Immature natural killer cell (primary cell): ENCODE measurements at regions not wholly inside any gene's neighbourhood (a gene's known extent, or its start where the extent isn't known, plus 50 kb on each side); places are given as distances from the start of the nearest gene placed in this dataset.
A peak's percentile ranks its signal among the peaks of the same experiment; 100 is the strongest.
"Not testable (repeated sequence)": the region's sequence is repeated elsewhere in the genome, so short reads cannot be mapped to it uniquely, and the experiment has no call there.

Experiments used
- DNase-seq, 3 donors: peaks; one replicate each; pipeline ENCODE4 v3.0.0; 2022; ENCODE audit warnings: mixed read lengths in 1 of 3
- H3K27ac Mint-ChIP-seq, 6 donors: one replicate each; pipeline ENCODE4 v1.8.0; 2020; ENCODE audit warnings: mixed read lengths in 6 of 6, mild to moderate bottlenecking in 5 of 6, inconsistent platforms in 4 of 6, moderate library complexity in 3 of 6
- H3K27me3 Mint-ChIP-seq, 3 donors: one replicate each; pipeline ENCODE4 v1.8.0; 2020 to 2021; ENCODE audit warnings: low read depth in 3 of 3, mild to moderate bottlenecking in 3 of 3, mixed read lengths in 3 of 3, moderate library complexity in 3 of 3, inconsistent platforms in 1 of 3
- H3K36me3 Mint-ChIP-seq, 3 donors: one replicate each; pipeline ENCODE4 v1.8.0; 2020; ENCODE audit warnings: mixed read lengths in 3 of 3, inconsistent platforms in 2 of 3, mild to moderate bottlenecking in 2 of 3
- H3K4me1 Mint-ChIP-seq, 2 donors: one replicate each; pipeline ENCODE4 v1.8.0; 2020; ENCODE audit warnings: inconsistent platforms in 2 of 2, mild to moderate bottlenecking in 2 of 2, mixed read lengths in 2 of 2, moderate library complexity in 1 of 2
- H3K4me3 Mint-ChIP-seq, 5 donors: one replicate each; pipeline ENCODE4 v1.8.0; 2020; ENCODE audit warnings: mild to moderate bottlenecking in 5 of 5, mixed read lengths in 5 of 5, inconsistent platforms in 3 of 5, moderate library complexity in 3 of 5
- H3K9me3 Mint-ChIP-seq, 6 donors: one replicate each; pipeline ENCODE4 v1.8.0; 2020; ENCODE audit warnings: mild to moderate bottlenecking in 6 of 6, mixed read lengths in 6 of 6, inconsistent platforms in 4 of 6, moderate library complexity in 3 of 6

GRCh38 chr16:16624367-16624766, 245.4 kb downstream of the NPIPA7 start:
- DNase-seq, H3K36me3 Mint-ChIP-seq, H3K4me3 Mint-ChIP-seq, H3K4me1 Mint-ChIP-seq, H3K27ac Mint-ChIP-seq, H3K9me3 Mint-ChIP-seq, H3K27me3 Mint-ChIP-seq: not testable (repeated sequence)

GRCh38 chr16:16625140-16625539, 246.2 kb downstream of the NPIPA7 start:
- H3K4me1 Mint-ChIP-seq, H3K27ac Mint-ChIP-seq, H3K36me3 Mint-ChIP-seq: not testable (repeated sequence)

GRCh38 chr16:16627865-16628264, 248.9 kb downstream of the NPIPA7 start:
- DNase-seq, H3K4me3 Mint-ChIP-seq, H3K4me1 Mint-ChIP-seq, H3K36me3 Mint-ChIP-seq, H3K27ac Mint-ChIP-seq, H3K9me3 Mint-ChIP-seq, H3K27me3 Mint-ChIP-seq: not testable (repeated sequence)

More at GRCh38 chr16:16625140-16625539, 246.2 kb downstream of the NPIPA7 start:
- H3K9me3 Mint-ChIP-seq, DNase-seq, H3K27me3 Mint-ChIP-seq, H3K4me3 Mint-ChIP-seq: not testable (repeated sequence)

DNA sequence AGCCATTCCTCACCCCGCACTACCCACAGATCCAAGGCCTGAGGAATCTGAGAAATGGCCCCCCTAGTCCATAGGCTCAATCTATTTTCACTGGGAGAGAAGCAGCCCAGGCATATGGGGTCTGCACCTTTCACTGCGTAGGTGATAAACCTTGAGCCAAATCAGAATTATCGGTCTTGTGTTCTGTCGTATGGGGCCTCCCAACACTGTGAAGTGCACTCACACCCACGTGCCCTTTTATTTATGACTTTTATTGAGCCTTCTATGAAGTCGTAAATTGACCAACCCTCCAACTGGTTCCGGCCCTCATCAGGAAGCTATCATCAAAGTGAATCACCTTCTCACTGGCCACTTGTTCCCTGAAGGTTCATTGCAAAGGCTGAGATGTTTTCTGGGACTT, 259.3 kb downstream of the NPIPA7 start:
- DNase-seq, H3K27me3 Mint-ChIP-seq, H3K36me3 Mint-ChIP-seq, H3K9me3 Mint-ChIP-seq, H3K4me1 Mint-ChIP-seq, H3K27ac Mint-ChIP-seq, H3K4me3 Mint-ChIP-seq: not testable (repeated sequence)

DNA sequence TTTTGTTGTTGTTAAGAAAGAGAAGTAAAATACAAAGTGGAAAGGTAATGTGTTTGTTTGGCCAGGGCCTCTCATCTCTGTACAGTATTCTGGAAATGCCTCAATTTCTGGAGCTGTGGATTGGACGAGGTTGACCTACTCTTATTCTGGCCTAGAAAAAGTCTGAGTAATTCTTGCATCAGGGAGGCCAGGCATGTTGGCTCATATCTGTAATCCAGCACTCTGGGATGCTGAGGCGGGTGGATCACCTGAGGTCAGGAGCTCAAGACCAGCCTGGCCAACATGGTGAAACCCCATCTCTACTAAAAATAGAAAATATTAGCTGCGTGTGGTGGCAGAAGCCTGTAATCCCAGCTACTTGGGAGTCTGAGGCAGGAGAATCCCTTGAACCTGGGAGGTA, 259.8 kb downstream of the NPIPA7 start:
- DNase-seq, H3K4me3 Mint-ChIP-seq, H3K36me3 Mint-ChIP-seq, H3K27me3 Mint-ChIP-seq, H3K4me1 Mint-ChIP-seq, H3K9me3 Mint-ChIP-seq, H3K27ac Mint-ChIP-seq: not testable (repeated sequence)

DNA sequence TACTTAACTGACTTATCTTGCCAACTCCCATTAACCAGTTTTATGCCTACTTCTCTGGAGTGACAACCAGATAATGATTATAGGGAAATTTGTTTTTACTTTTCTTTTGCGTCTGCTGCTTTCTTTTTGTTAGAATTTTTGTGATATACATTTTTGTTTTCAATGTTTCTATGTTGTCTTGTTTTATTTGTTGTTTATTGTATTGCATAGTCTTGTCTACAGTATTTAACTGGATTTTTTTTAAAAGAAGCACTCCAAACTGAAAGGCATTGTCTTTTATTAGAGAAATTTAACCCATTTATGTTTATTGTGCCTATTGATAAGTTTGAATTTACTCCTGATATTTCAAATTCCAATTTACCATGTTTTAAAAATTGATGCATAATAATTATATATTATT, 264.9 kb downstream of the NPIPA7 start:
- not testable (repeated sequence) for H3K4me3 Mint-ChIP-seq, H3K4me1 Mint-ChIP-seq, H3K27ac Mint-ChIP-seq, H3K36me3 Mint-ChIP-seq, DNase-seq, H3K27me3 Mint-ChIP-seq, H3K9me3 Mint-ChIP-seq

DNA sequence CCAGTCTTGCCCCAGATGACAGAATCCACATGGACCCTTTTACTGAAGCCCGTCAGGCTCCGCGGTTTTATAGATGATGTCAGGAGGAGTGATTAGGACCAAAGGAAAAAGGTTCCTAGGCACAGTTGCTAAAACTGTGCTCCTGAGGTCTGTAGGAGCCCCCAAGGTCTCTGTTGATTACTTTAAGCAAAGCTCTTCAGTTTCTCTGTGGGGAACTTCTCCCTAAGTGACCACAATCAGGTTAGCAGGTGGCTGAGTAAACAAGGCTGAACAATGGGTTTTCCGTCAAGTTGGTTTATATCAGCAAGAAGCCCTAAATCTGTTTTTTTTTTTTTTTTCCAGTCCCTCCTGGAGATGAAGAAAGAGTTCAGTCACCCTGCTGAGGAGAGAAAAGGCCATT, 269.1 kb downstream of the NPIPA7 start:
- H3K36me3 Mint-ChIP-seq, H3K9me3 Mint-ChIP-seq, DNase-seq, H3K27me3 Mint-ChIP-seq, H3K4me3 Mint-ChIP-seq, H3K27ac Mint-ChIP-seq, H3K4me1 Mint-ChIP-seq: not testable (repeated sequence)

GRCh38 chr16:16672180-16672812, 293.4 kb downstream of the NPIPA7 start:
- H3K27ac Mint-ChIP-seq: not testable (repeated sequence)

GRCh38 chr16:16674820-16675219, 295.9 kb downstream of the NPIPA7 start:
- not testable (repeated sequence) for H3K9me3 Mint-ChIP-seq, H3K4me1 Mint-ChIP-seq, DNase-seq, H3K27me3 Mint-ChIP-seq, H3K27ac Mint-ChIP-seq, H3K4me3 Mint-ChIP-seq, H3K36me3 Mint-ChIP-seq

More at GRCh38 chr16:16672180-16672812, 293.4 kb downstream of the NPIPA7 start:
- H3K36me3 Mint-ChIP-seq, DNase-seq, H3K9me3 Mint-ChIP-seq, H3K27me3 Mint-ChIP-seq, H3K4me1 Mint-ChIP-seq, H3K4me3 Mint-ChIP-seq: not testable (repeated sequence)

DNA sequence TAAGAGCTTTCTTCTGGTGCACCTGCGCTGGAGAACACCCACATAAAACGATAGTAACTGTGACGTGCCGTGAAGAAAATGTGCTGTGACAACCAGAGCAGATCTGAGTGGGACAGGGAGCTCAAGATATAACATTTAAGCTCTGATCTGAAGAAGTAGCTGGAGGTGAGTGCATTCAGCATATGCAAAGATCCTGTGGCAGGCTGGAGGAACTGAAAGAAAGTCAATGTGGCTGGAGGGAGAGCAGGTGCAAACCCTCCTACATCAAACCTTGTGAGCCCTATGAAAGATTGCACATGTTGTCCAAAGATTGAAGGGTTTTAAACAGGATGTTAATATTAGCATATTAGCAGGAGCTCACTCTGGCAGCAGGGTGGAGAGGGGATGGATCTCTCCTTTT, 342.9 kb downstream of the NPIPA7 start:
- H3K4me1 Mint-ChIP-seq, H3K27ac Mint-ChIP-seq, H3K27me3 Mint-ChIP-seq, H3K36me3 Mint-ChIP-seq, DNase-seq, H3K4me3 Mint-ChIP-seq, H3K9me3 Mint-ChIP-seq: not testable (repeated sequence)

DNA sequence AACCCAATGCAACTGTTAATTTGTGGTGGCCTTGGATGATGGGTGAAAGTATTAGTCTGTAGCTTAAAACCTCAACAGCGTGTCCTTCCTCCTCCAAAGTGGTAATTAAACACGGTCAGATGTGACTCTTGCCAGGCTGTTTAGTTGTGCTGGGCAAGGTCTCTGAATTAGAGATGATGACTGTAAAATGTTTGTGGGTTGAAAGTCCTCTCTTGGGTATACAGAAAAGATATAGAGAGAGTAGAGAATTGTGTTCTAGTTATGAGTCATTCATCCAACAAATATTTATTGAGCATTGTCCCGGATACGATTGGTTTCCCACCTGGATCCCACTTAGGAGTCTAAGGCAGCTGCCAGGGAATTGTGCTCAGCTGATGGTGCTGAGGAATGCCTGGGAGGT, 343.7 kb downstream of the NPIPA7 start:
- not testable (repeated sequence) for H3K4me3 Mint-ChIP-seq, H3K4me1 Mint-ChIP-seq, H3K27me3 Mint-ChIP-seq, DNase-seq, H3K27ac Mint-ChIP-seq, H3K36me3 Mint-ChIP-seq, H3K9me3 Mint-ChIP-seq

DNA sequence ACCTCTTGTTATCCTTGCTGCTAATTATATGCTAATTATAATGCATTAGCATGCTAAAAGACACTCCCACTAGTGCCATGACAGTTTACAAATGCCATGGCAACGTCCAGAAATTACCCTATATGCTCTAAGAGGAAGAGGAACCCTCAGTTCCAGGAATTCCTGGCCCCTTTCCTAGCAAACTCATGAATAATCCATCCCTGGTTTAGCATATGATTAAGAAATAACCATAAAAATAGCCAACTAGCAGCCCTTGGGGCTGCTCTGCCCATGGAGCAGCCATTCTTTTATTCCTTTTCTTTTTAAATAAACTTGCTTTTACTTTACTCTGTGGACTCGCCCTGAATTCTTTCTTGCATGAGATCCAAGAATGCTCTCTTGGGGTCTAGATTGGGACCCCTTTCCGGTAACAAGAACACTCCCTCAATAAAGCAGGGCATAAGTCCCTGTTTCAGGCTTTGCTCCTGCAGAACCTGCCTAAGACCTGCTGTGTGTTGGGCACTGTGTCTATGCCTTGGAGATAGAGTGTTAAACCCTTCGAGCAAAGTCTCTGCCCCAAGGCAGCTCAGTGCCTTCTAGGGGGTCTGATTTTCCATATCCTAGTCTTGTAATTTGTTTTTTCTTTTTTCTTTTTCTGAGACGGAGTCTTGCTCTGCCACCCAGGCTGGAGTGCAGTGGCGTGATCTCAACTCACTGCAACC, 345.0 kb downstream of the NPIPA7 start:
- H3K4me1 Mint-ChIP-seq, H3K9me3 Mint-ChIP-seq, H3K27me3 Mint-ChIP-seq, H3K36me3 Mint-ChIP-seq, DNase-seq, H3K27ac Mint-ChIP-seq, H3K4me3 Mint-ChIP-seq: not testable (repeated sequence)

GRCh38 chr16:16727048-16727447, 348.1 kb downstream of the NPIPA7 start:
- H3K36me3 Mint-ChIP-seq, H3K4me1 Mint-ChIP-seq, H3K4me3 Mint-ChIP-seq, H3K27ac Mint-ChIP-seq, H3K9me3 Mint-ChIP-seq, DNase-seq, H3K27me3 Mint-ChIP-seq: not testable (repeated sequence)

GRCh38 chr16:16742573-16742972, 363.6 kb downstream of the NPIPA7 start:
- H3K27me3 Mint-ChIP-seq, H3K27ac Mint-ChIP-seq, H3K36me3 Mint-ChIP-seq, H3K4me3 Mint-ChIP-seq, DNase-seq, H3K9me3 Mint-ChIP-seq, H3K4me1 Mint-ChIP-seq: not testable (repeated sequence)

GRCh38 chr16:16754992-16755667, 376.2 kb downstream of the NPIPA7 start:
- DNase-seq, H3K4me1 Mint-ChIP-seq, H3K36me3 Mint-ChIP-seq, H3K27me3 Mint-ChIP-seq, H3K4me3 Mint-ChIP-seq, H3K9me3 Mint-ChIP-seq: not testable (repeated sequence)
- H3K27ac Mint-ChIP-seq: peak overlapping the region in 1 of 6 donors; percentile 28
